ENCODE measurements at regions not wholly inside any gene's neighbourhood (a gene's known extent, or its start where the extent isn't known, plus 50 kb on each side); places are given as distances from the start of the nearest gene placed in this dataset.

GRCh38 chr1:242788771-242789170 lies 264.3 kb upstream of the PLD5 start:
- Histone ChIP-seq H3K27me3 (ENCODE audit: insufficient read depth) (no peaks in the 10 kb centered on the region), H3K4me3 (no peak overlapping the region), H3K4me1 (ENCODE audit: insufficient read depth) (no peaks in the 10 kb centered on the region), H2AFZ (no peak overlapping the region), H3K36me3 (ENCODE audit: insufficient read depth) (no peaks in the 10 kb centered on the region), H4K20me1 (replicated peaks; ENCODE audit: insufficient read depth) (no peaks in the 10 kb centered on the region), H3K27ac (ENCODE audit: low read depth) (no peak overlapping the region), H3K79me2 (replicated peaks; ENCODE audit: insufficient read depth) (no peaks in the 10 kb centered on the region), H3K4me2 (no peak overlapping the region), H3K9me2 (ENCODE audit: insufficient read depth) (peaks cover 4% of the 10 kb centered on the region; the same call in 1 of the 2 replicates), H3F3A (replicated peaks; ENCODE audit: low read depth) (no peaks in the 10 kb centered on the region)
- no peak for DNase-seq (ENCODE audit: low spot score)
- ATAC-seq = no peak
- H3K36me3 Mint-ChIP-seq (ENCODE audit: low read depth) = no peaks in the 10 kb centered on the region; the same call in 2 of the 3 replicates
- H3K27ac Mint-ChIP-seq = no peak overlapping the region
- H3K4me3 Mint-ChIP-seq = no peak overlapping the region
- TF ChIP-seq EZH2phosphoT487 (IDR thresholded peaks at IDR 0.05; ENCODE audit: unreplicated experiment) = no peak
- TF ChIP-seq ZNF114 (CRISPR knock-in tag; IDR thresholded peaks at IDR 0.05) = no peak
- TF ChIP-seq JUNB (IDR thresholded peaks at IDR 0.05; ENCODE audit: unreplicated experiment) = no peak
- TF ChIP-seq CREB1 (CRISPR knock-in tag; IDR thresholded peaks at IDR 0.05; ENCODE audit: low read depth) = no peak
- TF ChIP-seq ZNF331 (CRISPR knock-in tag; IDR thresholded peaks at IDR 0.05; ENCODE audit: low read depth) = no peak
- no peak for TF ChIP-seq EZH2 (IDR thresholded peaks at IDR 0.05; ENCODE audit: low read depth, unreplicated experiment)
- no peak for TF ChIP-seq NANOG (IDR thresholded peaks at IDR 0.05; ENCODE audit: borderline replicate concordance)
- no peak for TF ChIP-seq POLR2AphosphoS5 (IDR thresholded peaks at IDR 0.05; ENCODE audit: low read depth)
- TF ChIP-seq REST (IDR thresholded peaks at IDR 0.05; ENCODE audit: unreplicated experiment) = no peak
- TF ChIP-seq CTCF (conservative IDR thresholded peaks at IDR 0.05; ENCODE audit: low read depth in 2 of 2) = no peak
- no peak for TF ChIP-seq ZNF462 (CRISPR knock-in tag; IDR thresholded peaks at IDR 0.05)
- no peak for TF ChIP-seq ETS1 (IDR thresholded peaks at IDR 0.05)
- no peak for TF ChIP-seq STAT1 (IDR thresholded peaks at IDR 0.05; ENCODE audit: unreplicated experiment)
- no peaks in the 10 kb centered on the region; the same call in 2 of the 3 replicates for H3K4me1 Mint-ChIP-seq
- no peaks in the 10 kb centered on the region for H3K27me3 Mint-ChIP-seq (ENCODE audit: insufficient read depth, low read depth, poor library complexity)
- H3K9me3 Mint-ChIP-seq = peaks cover 3% of the 10 kb centered on the region; the same call in 1 of the 3 replicates

Measured in GM23338 (cell line).